Erythroblast (primary cell): ENCODE measurements at regions not wholly inside any gene's neighbourhood (a gene's known extent, or its start where the extent isn't known, plus 50 kb on each side); places are given as distances from the start of the nearest gene placed in this dataset.

ENCODE experiments used
- GATA1 ChIP-seq: IDR thresholded peaks from 2 replicates; pipeline ENCODE4 v1.6.1; 2011; ENCODE audit warnings: low read depth, mild to moderate bottlenecking, control low read depth, low read length, moderate library complexity
- POLR2A ChIP-seq: IDR thresholded peaks from 2 replicates; pipeline ENCODE4 v1.6.1; 2011; ENCODE audit warnings: mild to moderate bottlenecking, low read length

DNA sequence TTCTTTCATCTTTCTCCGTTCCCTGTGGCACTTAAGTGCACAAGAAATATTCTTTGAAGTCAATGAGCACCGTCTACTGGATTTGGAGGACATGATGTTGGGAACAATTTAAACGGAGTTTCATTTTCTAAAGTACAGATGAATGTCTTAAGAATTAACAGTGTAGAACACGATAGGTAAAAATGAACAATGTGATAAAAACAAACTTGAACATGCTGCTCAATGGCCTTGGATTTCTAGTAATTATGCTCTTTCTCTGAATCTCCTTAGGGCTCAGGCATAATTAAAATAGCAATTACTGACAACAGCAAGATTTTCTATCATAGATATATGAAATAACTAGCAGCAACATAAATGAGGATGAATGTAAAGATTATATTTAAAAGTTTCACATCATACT is 142.2 kb upstream of the CDH6 start:
- TF ChIP-seq POLR2A: no peak
- no peak for TF ChIP-seq GATA1
